Psoas muscle (tissue), 7 donors: ENCODE measurements at regions not wholly inside any gene's neighbourhood (a gene's known extent, or its start where the extent isn't known, plus 50 kb on each side); places are given as distances from the start of the nearest gene placed in this dataset.

ENCODE experiments used
- ATAC-seq, 4 donors: fragments of 200-7000 bp; cut with Tn5 transposase; one replicate each; pipeline ENCODE4 v1.9.1; 2020; ENCODE audit warnings: moderate library complexity in 3 of 4, mild to moderate bottlenecking in 2 of 4
- DNase-seq, 2 donors: peaks; one replicate each; pipeline ENCODE4 v3.0.0-alpha.2; 2020
- H3K27ac ChIP-seq: fragments of 200-600 bp; one replicate; pipeline ENCODE4 v1.8.0; 2022
- H3K27me3 ChIP-seq, 3 donors: fragments of 200-600 bp in 1 of 3; one replicate each; pipeline versions ENCODE4 v1.6.1 to v1.8.0; 2013 to 2022; ENCODE audit warnings: low read length in 2 of 3, mild to moderate bottlenecking in 2 of 3, moderate library complexity in 1 of 3; ENCODE audit not compliant: insufficient read depth in 3 of 3
- H3K36me3 ChIP-seq, 2 donors: fragments of 200-600 bp in 1 of 2; one replicate each; pipeline versions ENCODE4 v1.6.1 to v1.8.0; 2013 to 2022; ENCODE audit warnings: low read depth in 1 of 2, mild to moderate bottlenecking in 1 of 2, moderate library complexity in 1 of 2; ENCODE audit not compliant: insufficient read depth in 1 of 2
- H3K4me1 ChIP-seq: fragments of 200-600 bp; one replicate; pipeline ENCODE4 v1.8.0; 2022
- H3K4me3 ChIP-seq: fragments of 200-600 bp; one replicate; pipeline ENCODE4 v1.8.0; 2022; ENCODE audit warnings: mild to moderate bottlenecking
- H3K9me3 ChIP-seq: fragments of 200-600 bp; one replicate; pipeline ENCODE4 v1.8.0; 2022
- whole genome bisulfite sequencing, 3 donors: extraction: QIAGEN DNeasy Blood & Tissue Kit; methylation state at CpG; one replicate each; pipeline versions ENCODE4 v1.1.6 to v1.1.7; 2013; 5-methylcytosine and 5-hydroxymethylcytosine counted together
- intact Hi-C, 2 donors: fragments of 100-400 bp; cut with DNase I; formaldehyde crosslinking; loops; one replicate each; pipeline versions ENCODE4 v1.11.0 to v1.14.2; 2022
- TF ChIP-seq, protein P1 (sequence below): fragments of 200-600 bp; IDR thresholded peaks from one replicate; pipeline ENCODE4 v1.8.0; 2022; ENCODE audit warnings: antibody characterized with exemption
- donor health status: healthy with polysubstance abuse.
- donor health status: DM: no; HTN: no; CAD: no; lungs with moderate emphysema.
- donor health status: Bipolar disorder and iron deficiency.
- donor health status: healthy.
- donor health status: DM: yes; HTN: yes; CAD: no.
- donor health status: DM: no; HTN: no; CAD: no.
- donor health status: DM: yes; HTN: yes; CAD: no.

- Histone ChIP-seq H3K4me3 (no peak overlapping the region), H3K27ac (no peak overlapping the region), H3K27me3 (no peaks in the 10 kb centered on the region), H3K4me1 (no peaks in the 10 kb centered on the region), H3K9me3 (no peaks in the 10 kb centered on the region), H3K36me3 (no peaks in the 10 kb centered on the region)
- TF ChIP-seq, protein P1, sequence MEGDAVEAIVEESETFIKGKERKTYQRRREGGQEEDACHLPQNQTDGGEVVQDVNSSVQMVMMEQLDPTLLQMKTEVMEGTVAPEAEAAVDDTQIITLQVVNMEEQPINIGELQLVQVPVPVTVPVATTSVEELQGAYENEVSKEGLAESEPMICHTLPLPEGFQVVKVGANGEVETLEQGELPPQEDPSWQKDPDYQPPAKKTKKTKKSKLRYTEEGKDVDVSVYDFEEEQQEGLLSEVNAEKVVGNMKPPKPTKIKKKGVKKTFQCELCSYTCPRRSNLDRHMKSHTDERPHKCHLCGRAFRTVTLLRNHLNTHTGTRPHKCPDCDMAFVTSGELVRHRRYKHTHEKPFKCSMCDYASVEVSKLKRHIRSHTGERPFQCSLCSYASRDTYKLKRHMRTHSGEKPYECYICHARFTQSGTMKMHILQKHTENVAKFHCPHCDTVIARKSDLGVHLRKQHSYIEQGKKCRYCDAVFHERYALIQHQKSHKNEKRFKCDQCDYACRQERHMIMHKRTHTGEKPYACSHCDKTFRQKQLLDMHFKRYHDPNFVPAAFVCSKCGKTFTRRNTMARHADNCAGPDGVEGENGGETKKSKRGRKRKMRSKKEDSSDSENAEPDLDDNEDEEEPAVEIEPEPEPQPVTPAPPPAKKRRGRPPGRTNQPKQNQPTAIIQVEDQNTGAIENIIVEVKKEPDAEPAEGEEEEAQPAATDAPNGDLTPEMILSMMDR, result no peak
- intact Hi-C loops, result no loop called here
- ATAC-seq (no peak), DNase-seq (no peak)
- 55 to 67% (median 63%) methylated on average over 2 of the region's 2 CpGs for WGBS, 3 donors
Measured at GRCh38 chr15:45780352-45780751, 145.5 kb downstream of the SQOR start.

DNA sequence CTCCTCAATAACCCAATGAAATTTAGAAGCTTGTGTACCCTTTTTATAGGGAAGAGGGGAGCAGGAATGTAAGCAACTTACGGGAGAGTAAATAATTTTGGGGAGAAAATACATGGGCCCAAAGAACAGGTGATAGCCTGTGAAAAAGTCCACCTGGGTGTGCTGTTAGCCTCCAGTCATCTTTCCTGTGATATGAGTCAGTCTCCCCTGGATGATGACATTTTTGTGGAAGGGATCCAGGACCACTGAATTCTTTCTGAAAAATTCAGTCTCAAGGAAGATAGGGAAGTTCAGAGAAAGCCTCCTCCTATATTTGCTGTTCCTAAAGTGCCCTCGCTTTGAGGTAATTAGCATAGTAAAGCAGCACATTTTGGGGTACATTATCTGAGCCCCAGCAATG lies 149.8 kb downstream of the SQOR start:
- H3K36me3 ChIP-seq, result no peaks in the 10 kb centered on the region
- WGBS, 3 donors, result 42 to 89% (median 63%) methylated on average over 2 of the region's 2 CpGs
- H3K9me3 ChIP-seq, result no peaks in the 10 kb centered on the region
- H3K27me3 ChIP-seq, result no peaks in the 10 kb centered on the region
- DNase-seq (no peak), ATAC-seq (no peak)
- H3K4me1 ChIP-seq, result no peaks in the 10 kb centered on the region
- no peak overlapping the region for H3K27ac ChIP-seq
- no peak overlapping the region for H3K4me3 ChIP-seq
- TF ChIP-seq, protein P1, result no peak
- intact Hi-C loops, result no loop called here

DNA sequence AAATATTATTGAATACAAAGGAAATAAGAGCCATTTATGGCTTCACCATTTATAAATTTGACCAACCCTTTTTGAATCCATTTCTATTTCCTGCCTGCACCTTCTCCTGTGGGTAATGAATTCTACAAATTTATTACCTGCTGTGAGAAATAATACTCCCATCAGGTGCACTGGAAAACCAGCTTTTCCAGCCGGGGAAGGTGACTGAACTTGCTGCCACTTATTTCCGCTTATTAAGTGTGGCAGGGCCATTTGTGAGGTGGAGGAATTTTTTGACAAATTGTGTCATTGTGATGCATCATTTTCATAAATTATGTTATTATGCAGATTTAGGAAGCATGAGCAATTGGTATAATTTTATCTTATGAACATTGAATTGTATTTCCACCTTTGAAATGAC lies 151.1 kb downstream of the SQOR start:
- intact Hi-C loops, result no loop called here
- no peaks in the 10 kb centered on the region for H3K9me3 ChIP-seq
- H3K4me3 ChIP-seq, result no peak overlapping the region
- H3K36me3 ChIP-seq, result no peaks in the 10 kb centered on the region
- ATAC-seq (no peak), DNase-seq (no peak)
- TF ChIP-seq, protein P1, result no peak
- H3K4me1 ChIP-seq, result no peaks in the 10 kb centered on the region
- 68 to 78% (median 73%) methylated on average over 2 of the region's 2 CpGs for WGBS, 3 donors
- H3K27ac ChIP-seq, result no peak overlapping the region
- H3K27me3 ChIP-seq, result no peaks in the 10 kb centered on the region

- no peak overlapping the region for H3K4me3 ChIP-seq
- H3K4me1 ChIP-seq, result no peaks in the 10 kb centered on the region
- TF ChIP-seq, protein P1, result peak; percentile 49
- peaks cover 0 to 18% (median 0%) of the 10 kb centered on the region in 3 donors for H3K27me3 ChIP-seq
- no peak overlapping the region for H3K27ac ChIP-seq
- ATAC-seq, result no peak
- H3K36me3 ChIP-seq, result no peaks in the 10 kb centered on the region
- H3K9me3 ChIP-seq, result no peaks in the 10 kb centered on the region
- no peak for DNase-seq
- intact Hi-C loops, result loop anchor here in 1 of 2 donors (2.0 kb wide), 1 partner anchor 84 kb away; no protein-coding TSS in a partner anchor
- WGBS, 3 donors, result 46 to 63% (median 50%) methylated on average over 4 of the region's 4 CpGs
Measured at GRCh38 chr15:45790325-45790943, 155.6 kb downstream of the SQOR start.

DNA sequence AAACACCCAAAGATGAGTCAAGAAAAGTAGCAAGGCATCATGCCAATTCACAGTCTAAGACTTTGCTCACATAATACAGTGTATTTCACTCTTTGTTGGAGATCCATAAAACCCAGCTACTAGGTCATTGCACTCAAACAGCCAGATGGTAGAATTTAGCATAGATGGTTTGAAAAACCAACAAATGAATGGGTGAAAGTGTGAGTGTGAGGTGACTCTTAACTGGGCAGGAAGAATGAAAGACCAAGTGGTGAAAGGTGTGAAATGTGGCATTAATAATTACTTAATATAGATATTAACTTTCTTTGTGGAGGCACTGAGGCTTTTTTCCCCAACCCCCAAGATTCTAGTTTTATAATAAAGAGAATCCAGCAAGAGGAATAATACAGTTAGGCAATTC lies 159.5 kb downstream of the SQOR start:
- intact Hi-C loops, result loop anchor here in 1 of 2 donors (2.0 kb wide), 1 partner anchor 78 kb away; no protein-coding TSS in a partner anchor
- no peak overlapping the region for H3K4me3 ChIP-seq

More for the DNA sequence above, 159.5 kb downstream of the SQOR start:
- TF ChIP-seq, protein P1, result no peak
- Histone ChIP-seq H3K9me3 (no peaks in the 10 kb centered on the region), H3K36me3 (no peaks in the 10 kb centered on the region), H3K4me1 (no peaks in the 10 kb centered on the region), H3K27ac (no peak overlapping the region), H3K27me3 (peaks cover 0 to 18% (median 0%) of the 10 kb centered on the region in 3 donors)
- no peak for DNase-seq
- no peak for ATAC-seq
